Fibroblast of mammary gland (primary cell): ENCODE measurements at regions not wholly inside any gene's neighbourhood (a gene's known extent, or its start where the extent isn't known, plus 50 kb on each side); places are given as distances from the start of the nearest gene placed in this dataset.

Experiments used
- DNase-seq: peaks from one replicate; pipeline ENCODE4 v3.0.0-alpha.2; 2010; ENCODE audit warnings: low read depth
- H3K4me3 ChIP-seq: 2 replicates; pipeline ENCODE4 v1.5.1; 2011; ENCODE audit warnings: low read depth, mild to moderate bottlenecking, low read length, moderate library complexity; ENCODE audit not compliant: control insufficient read depth
- CTCF ChIP-seq: conservative IDR thresholded peaks from 2 replicates; pipeline ENCODE4 v1.5.1; 2011; ENCODE audit warnings: low read depth, low read length, inconsistent platforms; ENCODE audit not compliant: control insufficient read depth, insufficient read depth

DNA sequence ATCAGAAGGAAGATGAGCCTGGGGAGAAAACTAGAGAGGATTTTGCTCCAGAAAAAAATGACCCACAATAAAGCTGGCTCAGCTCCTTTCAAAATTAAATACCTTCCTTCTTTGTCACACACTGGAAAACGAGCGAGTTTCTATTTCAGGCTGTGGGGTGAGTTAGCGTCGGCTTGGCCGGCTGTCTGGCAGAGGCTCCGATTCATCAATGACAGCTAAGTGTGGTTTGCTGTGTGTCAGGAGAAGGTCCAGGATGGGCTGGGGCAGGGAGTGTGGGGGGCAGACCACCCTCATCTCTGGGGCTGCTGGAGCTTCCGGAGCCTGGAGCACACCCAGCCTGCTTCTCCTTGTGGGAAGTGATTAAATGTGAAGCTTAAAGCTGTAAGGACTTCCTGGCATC lies 120.2 kb downstream of the ETS2 start:
- TF ChIP-seq CTCF = no peak
- DNase-seq = peak; percentile 92
- H3K4me3 ChIP-seq = no peak overlapping the region

DNA sequence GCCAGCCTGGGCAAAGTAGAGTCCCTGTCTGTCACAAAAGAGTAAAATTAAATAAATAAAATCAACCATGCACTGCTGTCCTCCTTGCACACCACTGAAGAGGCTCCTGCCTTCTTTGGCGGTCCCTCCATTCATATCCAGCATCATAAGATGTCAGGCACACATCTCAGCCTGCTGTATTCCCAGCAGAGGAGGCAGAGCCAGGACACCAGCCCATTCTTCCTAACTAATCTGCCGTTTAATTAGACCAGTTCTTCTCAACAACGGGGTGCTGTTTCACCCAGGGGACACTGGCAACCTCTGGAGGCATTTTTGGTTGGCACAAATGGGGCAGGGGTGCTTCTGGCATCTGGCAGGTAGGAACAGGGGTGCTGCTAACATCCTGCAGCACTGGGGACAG lies 119.7 kb downstream of the ETS2 start:
- TF ChIP-seq CTCF = no peak
- H3K4me3 ChIP-seq = no peak overlapping the region
- no peak for DNase-seq

GRCh38 chr21:38924954-38925353 lies 119.2 kb downstream of the ETS2 start:
- no peak overlapping the region for H3K4me3 ChIP-seq
- no peak for TF ChIP-seq CTCF
- no peak for DNase-seq

GRCh38 chr21:38923429-38923828 lies 117.7 kb downstream of the ETS2 start:
- TF ChIP-seq CTCF = no peak
- DNase-seq = no peak
- H3K4me3 ChIP-seq = no peak overlapping the region

- no peak overlapping the region for H3K4me3 ChIP-seq
- no peak for DNase-seq
- TF ChIP-seq CTCF = no peak
These were observed 116.9 kb downstream of the ETS2 start for GRCh38 chr21:38922474-38923235.

DNA sequence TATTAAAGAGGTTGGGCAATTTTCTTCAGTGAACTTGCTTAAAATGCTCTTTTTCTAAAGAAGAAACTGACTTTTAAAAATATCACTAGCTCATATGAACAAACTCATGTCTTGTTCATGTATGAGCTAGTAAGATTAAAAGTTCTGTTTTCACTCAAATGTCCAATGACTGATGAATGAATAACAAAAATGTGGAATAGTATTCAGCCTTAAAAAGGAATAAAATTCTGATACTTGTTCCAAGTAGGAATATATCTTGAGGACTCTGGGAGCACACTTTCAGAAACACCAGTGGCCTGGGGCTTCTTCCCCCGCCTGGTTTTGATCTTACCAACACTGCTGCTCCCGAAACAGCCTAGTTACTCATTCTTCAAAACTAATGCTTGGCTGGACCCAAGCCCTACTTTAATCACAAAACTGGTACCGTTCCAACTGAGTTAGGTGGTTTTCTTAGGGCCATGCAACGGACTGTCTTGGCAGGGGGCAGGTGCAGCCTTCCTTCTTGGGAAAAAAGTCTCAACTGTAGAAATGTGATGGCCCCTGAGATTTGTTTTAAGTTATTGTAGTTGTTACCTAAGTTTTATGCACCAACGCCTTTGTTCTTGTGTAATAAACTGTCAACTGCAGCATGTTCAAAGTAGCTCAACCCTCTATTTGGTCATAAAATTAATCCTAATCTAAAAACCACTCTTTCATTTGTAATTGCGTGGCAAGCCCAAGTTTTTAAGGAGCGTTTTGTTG lies 116.0 kb downstream of the ETS2 start:
- no peak for TF ChIP-seq CTCF
- DNase-seq = peak; percentile 73
- no peak overlapping the region for H3K4me3 ChIP-seq
